Fibroblast of villous mesenchyme (primary cell): ENCODE measurements at regions not wholly inside any gene's neighbourhood (a gene's known extent, or its start where the extent isn't known, plus 50 kb on each side); places are given as distances from the start of the nearest gene placed in this dataset.
"Not testable (repeated sequence)": the region's sequence is repeated elsewhere in the genome, so short reads cannot be mapped to it uniquely, and the experiment has no call there.

Experiments
- DNase-seq: peaks from one replicate; pipeline ENCODE4 v3.0.0-alpha.2; 2010; ENCODE audit warnings: low read depth
- H3K4me3 ChIP-seq: 2 replicates; pipeline ENCODE4 v1.5.1; 2011; ENCODE audit warnings: low read depth, mild to moderate bottlenecking, low read length

DNA sequence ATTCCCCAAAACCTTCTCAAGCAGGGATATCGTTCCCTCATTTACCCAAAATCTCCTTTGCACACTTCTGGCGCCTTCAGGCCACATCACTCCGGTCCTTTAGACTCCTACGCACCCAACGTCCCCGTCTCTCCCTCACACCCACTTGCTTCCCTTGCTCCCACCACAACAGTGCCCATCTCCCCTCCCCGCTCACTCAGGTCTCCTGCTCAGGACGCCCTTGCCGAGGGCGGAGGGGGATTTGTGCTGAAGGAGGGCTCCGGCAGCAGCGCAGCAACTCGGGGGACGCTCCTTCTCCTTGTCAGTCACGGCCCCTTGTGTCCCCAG, 71.6 kb downstream of the PCMTD2 start:
- not testable (repeated sequence) for H3K4me3 ChIP-seq, DNase-seq

GRCh38 chr20:64327550-64328317, 72.2 kb downstream of the PCMTD2 start:
- peak; percentile 24 for DNase-seq
- not testable (repeated sequence) for H3K4me3 ChIP-seq

- DNase-seq = not testable (repeated sequence)
Observed at GRCh38 chr20:64328595-64329250, 73.2 kb downstream of the PCMTD2 start.

DNA sequence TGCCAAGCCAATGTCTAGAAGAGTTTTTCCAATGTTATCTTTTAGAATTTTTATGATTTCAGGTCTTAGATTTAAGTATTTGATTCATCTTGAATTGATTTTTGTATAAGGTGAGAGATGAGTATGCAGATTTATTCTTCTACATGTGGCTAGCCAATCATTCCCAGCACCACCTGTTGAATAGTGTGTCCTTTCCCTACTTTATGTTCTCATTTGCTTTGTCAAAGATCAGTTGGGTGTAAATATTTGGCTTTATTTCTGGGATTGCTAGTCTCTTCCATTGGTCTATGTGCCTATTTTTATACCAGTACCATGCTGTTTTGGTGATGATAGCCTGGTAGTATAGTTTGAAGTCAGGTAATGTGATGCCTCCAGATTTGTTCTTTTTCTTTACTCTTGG, 77.1 kb downstream of the PCMTD2 start:
- H3K4me3 ChIP-seq = not testable (repeated sequence)

More at GRCh38 chr20:64328595-64329250, 73.2 kb downstream of the PCMTD2 start:
- not testable (repeated sequence) for H3K4me3 ChIP-seq

More for the DNA sequence above, 77.1 kb downstream of the PCMTD2 start:
- DNase-seq = not testable (repeated sequence)
